PFSK-1 (cell line): ENCODE measurements at regions not wholly inside any gene's neighbourhood (a gene's known extent, or its start where the extent isn't known, plus 50 kb on each side); places are given as distances from the start of the nearest gene placed in this dataset.

ENCODE experiments used
- POLR2AphosphoS5 ChIP-seq: IDR thresholded peaks from 2 replicates; pipeline ENCODE4 v1.6.1; 2012; ENCODE audit warnings: low read depth, mild to moderate bottlenecking, control low read depth, low read length, moderate library complexity
- SIN3A ChIP-seq: IDR thresholded peaks from 2 replicates; pipeline ENCODE4 v1.6.1; 2012; ENCODE audit warnings: mild to moderate bottlenecking, low read length, moderate library complexity, borderline replicate concordance; ENCODE audit not compliant: insufficient read depth
- TAF1 ChIP-seq: IDR thresholded peaks from 2 replicates; pipeline ENCODE4 v1.6.1; 2012; ENCODE audit warnings: low read length, control low read depth, borderline replicate concordance; ENCODE audit not compliant: insufficient read depth

DNA sequence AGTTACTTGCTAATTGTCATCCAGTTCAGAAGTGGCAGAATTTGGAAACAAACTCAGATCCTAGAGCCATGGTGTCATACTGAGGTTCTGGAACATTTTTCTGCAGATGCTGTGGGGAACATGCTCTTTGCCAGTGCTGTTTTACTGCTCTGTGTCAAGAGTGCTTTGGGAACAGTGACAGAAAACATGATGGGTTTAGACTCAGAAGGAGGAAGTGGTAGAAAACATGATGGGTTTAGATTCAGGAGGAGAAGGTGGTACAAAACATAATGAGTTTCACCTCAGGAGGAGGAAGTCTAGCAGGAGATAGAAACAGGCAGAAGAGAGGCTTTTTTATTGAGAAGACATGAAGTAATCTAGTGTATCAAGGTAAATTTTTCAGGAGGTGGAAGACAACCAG is 815.5 kb downstream of the DHX35 start:
- TF ChIP-seq TAF1 (no peak), SIN3A (no peak), POLR2AphosphoS5 (no peak)
